K562 (cell line): ENCODE measurements at regions not wholly inside any gene's neighbourhood (a gene's known extent, or its start where the extent isn't known, plus 50 kb on each side); places are given as distances from the start of the nearest gene placed in this dataset.

Experiments
- ATF7 ChIP-seq: fragments of 450-650 bp; IDR thresholded peaks from 2 replicates; pipeline ENCODE4 v1.7.1; 2014; ENCODE audit warnings: mild to moderate bottlenecking, moderate library complexity
- BRCA1 ChIP-seq, 2 experiments: fragments of 450-650 bp in 1 of 2; sonication (generic) in 1 of 2; formaldehyde crosslinking in 1 of 2; IDR thresholded peaks; 2 replicates each; pipeline versions ENCODE4 v1.5.0 to v1.6.1; 2017 to 2020; ENCODE audit warnings: mild to moderate bottlenecking in 1 of 2, missing genetic modification reagents in 1 of 2
- CBFB ChIP-seq: sonication (generic); formaldehyde crosslinking; IDR thresholded peaks from 2 replicates; pipeline ENCODE4 v1.4.0; 2020; ENCODE audit warnings: mild to moderate bottlenecking, missing genetic modification reagents
- E2F5 ChIP-seq: sonication (generic); formaldehyde crosslinking; IDR thresholded peaks from 2 replicates; pipeline ENCODE4 v1.8.0; 2022; ENCODE audit warnings: mild to moderate bottlenecking, missing genetic modification reagents
- MCM2 ChIP-seq: fragments of 450-650 bp; IDR thresholded peaks from 2 replicates; pipeline ENCODE4 v1.6.1; 2017; ENCODE audit warnings: low read depth, mild to moderate bottlenecking
- NFYB ChIP-seq: IDR thresholded peaks from 2 replicates; pipeline ENCODE4 v1.6.1; 2011; ENCODE audit warnings: mild to moderate bottlenecking, moderate library complexity; ENCODE audit not compliant: insufficient read length; ENCODE audit errors: extremely low read depth
- PTTG1 ChIP-seq: fragments of 450-650 bp; IDR thresholded peaks from 2 replicates; pipeline ENCODE4 v1.6.1; 2016; ENCODE audit warnings: low read depth, mild to moderate bottlenecking, missing genetic modification characterization, missing compliant biosample characterization
- SMARCA5 ChIP-seq: fragments of 450-650 bp; IDR thresholded peaks from 2 replicates; pipeline ENCODE4 v1.6.1; 2016
- ZMIZ1 ChIP-seq, 2 experiments: fragments of 150-350 bp in 1 of 2; IDR thresholded peaks; 2 replicates each; pipeline ENCODE4 v1.6.1; 2012 to 2016; ENCODE audit warnings: low read depth in 2 of 2, low read length in 2 of 2, mild to moderate bottlenecking in 1 of 2, moderate library complexity in 1 of 2
- ZNF395 ChIP-seq: fragments of 200-800 bp; sonication (Bioruptor generic); IDR thresholded peaks from 2 replicates; pipeline ENCODE4 v1.6.1; 2017; ENCODE audit warnings: missing genetic modification characterization, missing compliant biosample characterization
- ZNF511 ChIP-seq: sonication (generic); formaldehyde crosslinking; IDR thresholded peaks from 2 replicates; pipeline ENCODE4 v1.8.0; 2022; ENCODE audit warnings: mild to moderate bottlenecking, missing genetic modification reagents
- ZNF589 ChIP-seq: fragments of 200-800 bp; sonication (Bioruptor generic); IDR thresholded peaks from 2 replicates; pipeline ENCODE4 v1.6.1; 2016; ENCODE audit warnings: low read depth, missing genetic modification characterization, missing compliant biosample characterization
- ZNF717 ChIP-seq: fragments of 250-450 bp; sonication (Bioruptor Pico); IDR thresholded peaks from 2 replicates; pipeline ENCODE4 v1.5.0; 2021

GRCh38 chr5:23368393-23368792, 139.0 kb upstream of the PRDM9 start (continued):
- TF ChIP-seq ZNF395 (CRISPR knock-in tag) (no peak), SMARCA5 (no peak), ZNF717 (CRISPR knock-in tag) (no peak), CBFB (CRISPR knock-in tag) (no peak), E2F5 (CRISPR knock-in tag) (no peak), MCM2 (no peak), PTTG1 (tag) (no peak), BRCA1 (IDR thresholded peaks at IDR 0.05) (no peak), BRCA1 (CRISPR knock-in tag; IDR thresholded peaks at IDR 0.05) (no peak), ZNF511 (CRISPR knock-in tag) (no peak), ZNF589 (CRISPR knock-in tag) (no peak), NFYB (no peak), ZMIZ1 (IDR thresholded peaks at IDR 0.05; ENCODE audit: low read depth in 2 of 2, low read length in 2 of 2) (no peak), ATF7 (no peak)
